GM21528 (cell line): ENCODE measurements at regions not wholly inside any gene's neighbourhood (a gene's known extent, or its start where the extent isn't known, plus 50 kb on each side); places are given as distances from the start of the nearest gene placed in this dataset.
"Not testable (repeated sequence)": the region's sequence is repeated elsewhere in the genome, so short reads cannot be mapped to it uniquely, and the experiment has no call there.

ENCODE experiments used
- ATAC-seq: cut with Tn5 transposase; IDR thresholded peaks from one replicate; pipeline ENCODE4 v1.9.1; 2021; ENCODE audit warnings: mild to moderate bottlenecking, moderate library complexity; ENCODE audit not compliant: unreplicated experiment, low FRiP score

DNA sequence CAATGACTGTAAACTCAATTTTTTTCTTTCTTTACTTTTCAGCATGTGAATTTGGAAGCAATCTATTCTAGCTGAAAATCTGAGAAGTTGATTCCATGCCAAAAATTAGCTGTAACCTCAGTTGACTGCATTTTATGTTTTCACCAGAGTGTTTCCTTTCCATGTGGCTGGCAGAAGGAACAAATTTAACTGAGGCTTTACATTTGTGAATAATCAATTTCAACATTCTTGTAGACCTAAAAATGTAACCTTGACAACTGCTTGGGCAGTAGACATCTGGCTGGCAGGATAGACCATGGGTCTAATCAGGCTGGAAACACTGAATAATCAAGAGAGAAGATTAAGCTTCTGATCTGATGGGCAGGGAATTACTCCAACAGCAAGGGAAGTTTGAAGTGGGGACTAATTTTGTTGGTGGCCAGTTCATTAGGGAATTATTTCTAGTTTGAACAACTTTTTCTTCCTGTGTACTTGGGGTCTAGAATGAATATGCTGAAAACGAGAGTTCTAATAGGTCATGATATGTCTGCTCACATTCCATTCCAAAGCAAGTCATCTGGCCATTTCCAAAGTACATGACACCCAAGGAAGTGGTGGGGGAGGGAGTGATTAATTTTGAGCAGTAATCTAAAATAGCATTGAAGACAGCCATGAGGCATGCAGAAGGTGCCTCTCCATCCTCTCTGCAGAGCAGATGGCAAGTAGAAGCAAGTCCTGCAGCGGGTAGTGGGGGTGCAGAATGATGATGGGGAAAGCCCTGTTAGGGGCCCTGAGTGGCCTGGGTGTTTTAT lies 68.2 kb downstream of the ATP23 start:
- ATAC-seq = no peak

GRCh38 chr12:58011676-58012075 lies 70.3 kb downstream of the ATP23 start:
- no peak for ATAC-seq

DNA sequence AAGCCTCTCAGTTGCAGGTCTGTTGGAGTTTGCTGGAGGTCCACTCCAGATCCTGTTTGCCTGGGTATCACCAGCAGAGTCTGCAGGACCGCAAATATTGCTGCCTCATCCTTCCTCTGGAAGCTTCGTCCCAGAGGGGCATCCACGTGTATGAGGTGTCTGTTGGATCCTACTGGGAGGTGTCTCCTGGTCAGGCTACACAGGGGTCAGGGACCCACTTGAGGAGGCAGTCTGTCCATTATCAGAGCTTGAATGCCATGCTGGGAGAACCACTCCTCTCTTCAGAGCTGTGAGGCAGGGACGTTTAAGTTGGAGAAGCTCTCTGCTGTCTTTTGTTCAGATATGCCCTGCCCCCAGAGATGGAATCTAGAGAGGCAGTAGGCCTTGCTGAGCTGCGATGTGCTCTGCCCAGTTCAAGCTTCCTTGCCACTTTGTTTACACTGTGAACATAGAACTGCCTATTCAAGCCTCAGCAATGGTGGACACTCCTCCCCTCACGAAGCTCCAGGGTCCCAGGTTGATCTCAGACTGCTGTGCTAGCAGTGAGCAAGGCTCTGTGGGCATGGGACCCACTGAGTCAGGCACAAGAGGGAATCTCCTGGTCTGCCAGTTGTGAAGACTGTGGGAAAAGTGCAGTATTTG lies 81.1 kb downstream of the ATP23 start:
- not testable (repeated sequence) for ATAC-seq

GRCh38 chr12:58025431-58025830 lies 84.1 kb downstream of the ATP23 start:
- ATAC-seq = no peak

DNA sequence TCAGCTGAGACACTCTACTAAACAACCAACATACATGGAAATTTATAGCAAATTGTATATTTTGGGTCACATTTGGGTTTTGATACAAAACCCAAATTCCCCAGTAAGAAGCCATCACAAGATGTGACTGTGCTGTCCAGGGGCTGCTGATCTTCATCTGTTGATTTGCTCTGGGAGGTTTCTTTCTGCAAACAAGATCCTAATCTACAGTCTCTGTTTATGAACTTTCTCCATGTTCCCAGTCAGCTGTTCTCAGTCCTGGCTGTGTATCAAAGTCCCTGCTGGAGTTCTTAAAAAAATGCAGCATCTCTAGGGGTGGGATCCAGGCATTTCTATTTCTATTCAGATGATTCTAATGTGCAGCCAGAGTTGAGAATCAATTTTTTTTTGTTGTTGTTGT lies 85.1 kb downstream of the ATP23 start:
- no peak for ATAC-seq

- no peak for ATAC-seq
Measured at GRCh38 chr12:58026897-58027891, 85.8 kb downstream of the ATP23 start.

DNA sequence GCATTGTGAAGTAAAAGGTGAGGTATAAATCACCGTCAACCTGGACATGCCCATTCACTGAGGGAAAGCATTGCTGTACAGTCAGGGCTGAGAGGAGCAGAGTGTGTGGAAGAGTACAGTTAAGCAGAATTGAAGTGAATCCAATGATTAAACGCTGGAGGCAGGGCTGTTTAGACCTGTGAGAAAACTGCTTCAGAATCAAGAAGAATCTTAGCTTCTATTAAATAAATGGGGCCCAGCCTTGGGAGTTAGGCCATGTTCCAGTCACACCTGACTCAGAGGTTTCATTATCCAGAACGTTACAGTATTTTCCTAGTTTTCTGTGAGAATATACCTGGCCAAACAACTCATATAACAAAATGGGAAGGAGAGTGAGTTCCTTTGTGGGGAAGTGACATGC lies 86.9 kb downstream of the ATP23 start:
- ATAC-seq = no peak

GRCh38 chr12:58029260-58029659 lies 87.9 kb downstream of the ATP23 start:
- ATAC-seq = no peak

- no peak for ATAC-seq
Measured at GRCh38 chr12:58030566-58031279, 89.4 kb downstream of the ATP23 start.

- no peak for ATAC-seq
Measured at GRCh38 chr12:58032156-58032555, 90.8 kb downstream of the ATP23 start.

DNA sequence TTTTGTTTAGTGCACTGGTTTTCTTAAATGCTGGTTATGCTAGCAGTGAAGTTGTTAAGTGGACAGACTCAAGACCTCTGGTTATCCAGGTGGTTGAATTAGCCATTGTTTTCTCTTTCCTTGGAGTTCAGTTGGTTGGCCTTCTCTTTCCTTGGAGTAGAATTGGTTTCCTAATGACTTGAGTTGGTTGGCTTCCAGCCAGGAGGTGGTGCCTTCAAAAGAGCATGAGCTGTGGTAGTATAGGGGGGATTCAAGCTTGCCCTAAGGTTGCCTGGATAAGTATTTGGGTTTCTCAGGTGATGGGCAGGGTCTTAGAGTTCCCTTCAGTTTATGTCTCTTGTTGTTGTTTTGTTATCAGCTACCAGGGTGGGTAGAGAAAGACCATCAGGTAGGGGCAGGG lies 92.5 kb downstream of the ATP23 start:
- no peak for ATAC-seq

- no peak for ATAC-seq
Measured at GRCh38 chr12:58034311-58034710, 92.9 kb downstream of the ATP23 start.

- no peak for ATAC-seq
Measured at GRCh38 chr12:58034712-58035111, 93.3 kb downstream of the ATP23 start.

GRCh38 chr12:58041441-58041840 lies 100.1 kb downstream of the ATP23 start:
- no peak for ATAC-seq

DNA sequence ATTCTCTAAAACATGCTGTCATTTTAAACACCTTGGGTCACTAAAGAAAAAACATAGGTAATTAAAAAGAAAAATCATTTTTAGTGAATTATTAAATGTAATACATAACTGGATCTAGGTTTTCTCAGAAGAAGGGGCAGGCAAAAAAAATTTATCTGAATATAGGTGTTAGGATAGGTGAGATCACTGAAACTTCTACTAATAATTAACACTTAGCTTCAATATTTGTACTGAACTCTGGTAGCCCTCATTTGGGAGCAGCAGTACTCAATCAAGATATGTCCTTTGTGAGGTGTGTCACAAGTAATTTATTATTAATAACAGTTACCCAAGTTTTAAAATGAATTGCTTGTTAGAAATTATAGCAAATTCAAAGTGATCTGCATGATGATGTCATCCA lies 103.6 kb downstream of the ATP23 start:
- ATAC-seq = no peak

DNA sequence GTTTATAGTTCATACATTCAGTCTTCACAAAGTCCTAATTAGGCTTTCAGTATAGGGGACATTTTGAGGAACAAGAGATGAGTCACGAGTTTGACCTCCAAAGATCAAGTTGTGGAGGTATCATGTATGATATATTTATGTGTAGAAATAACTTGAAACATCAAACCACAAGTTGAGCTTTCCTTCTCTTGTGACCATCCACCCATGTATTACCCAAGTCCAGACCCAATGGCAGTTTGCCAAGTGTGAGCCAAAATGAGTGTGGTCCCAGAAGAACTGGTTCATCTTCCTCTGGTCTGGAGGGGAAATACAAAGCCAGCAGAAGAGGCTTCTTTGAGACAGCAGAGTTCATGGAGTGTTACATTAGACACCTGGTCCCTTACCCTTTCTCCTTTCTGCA lies 104.9 kb downstream of the ATP23 start:
- no peak for ATAC-seq

GRCh38 chr12:58051378-58051777 lies 110.0 kb downstream of the ATP23 start:
- ATAC-seq = no peak

- no peak for ATAC-seq
Measured at GRCh38 chr12:58064666-58065065, 123.3 kb downstream of the ATP23 start.

GRCh38 chr12:58066296-58066695 lies 124.9 kb downstream of the ATP23 start:
- ATAC-seq = no peak

DNA sequence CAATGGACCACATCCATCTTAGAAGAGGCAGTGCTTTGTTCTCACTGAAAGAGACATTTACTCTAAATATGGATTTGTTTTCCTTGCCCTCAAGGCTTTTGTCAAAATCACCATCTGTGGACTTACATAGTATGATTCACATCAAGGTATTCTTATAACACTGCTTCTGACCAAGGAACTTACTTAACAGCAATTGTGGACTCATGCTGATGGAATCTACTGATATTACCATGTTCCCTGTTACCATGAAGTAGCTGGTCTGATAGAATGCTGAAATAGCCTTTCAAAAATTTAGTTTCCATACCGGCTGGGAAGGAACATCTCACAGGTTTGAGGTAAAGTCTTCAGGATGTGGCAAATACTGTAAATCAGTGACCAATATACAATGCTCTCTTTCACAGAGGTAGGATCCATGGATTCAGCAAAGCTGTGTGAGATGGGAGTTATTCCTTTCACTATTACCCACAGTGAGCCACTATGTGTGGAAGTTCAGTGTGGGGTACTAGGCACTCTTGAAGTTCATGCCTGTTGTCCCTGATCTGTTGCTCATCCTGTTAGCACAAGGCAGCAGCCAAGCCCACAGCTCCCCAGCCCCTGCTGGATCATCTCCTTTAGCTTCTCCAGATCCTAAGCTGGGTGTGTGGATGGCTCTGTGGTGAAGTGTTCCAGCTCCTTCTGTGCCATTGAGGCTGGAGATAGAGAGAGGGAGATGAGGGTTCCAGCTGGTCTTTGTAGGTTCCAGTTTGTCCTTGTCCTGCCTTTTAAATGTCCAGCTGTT lies 126.4 kb downstream of the ATP23 start:
- no peak for ATAC-seq
